ENCODE measurements at regions not wholly inside any gene's neighbourhood (a gene's known extent, or its start where the extent isn't known, plus 50 kb on each side); places are given as distances from the start of the nearest gene placed in this dataset.

GRCh38 chr2:139610512-139610911 lies 830.3 kb upstream of the NXPH2 start:
- no peak for FAIRE-seq
- TF ChIP-seq EZH2 (IDR thresholded peaks at IDR 0.05; ENCODE audit: low read length) = no peak
- TF ChIP-seq, protein P1, sequence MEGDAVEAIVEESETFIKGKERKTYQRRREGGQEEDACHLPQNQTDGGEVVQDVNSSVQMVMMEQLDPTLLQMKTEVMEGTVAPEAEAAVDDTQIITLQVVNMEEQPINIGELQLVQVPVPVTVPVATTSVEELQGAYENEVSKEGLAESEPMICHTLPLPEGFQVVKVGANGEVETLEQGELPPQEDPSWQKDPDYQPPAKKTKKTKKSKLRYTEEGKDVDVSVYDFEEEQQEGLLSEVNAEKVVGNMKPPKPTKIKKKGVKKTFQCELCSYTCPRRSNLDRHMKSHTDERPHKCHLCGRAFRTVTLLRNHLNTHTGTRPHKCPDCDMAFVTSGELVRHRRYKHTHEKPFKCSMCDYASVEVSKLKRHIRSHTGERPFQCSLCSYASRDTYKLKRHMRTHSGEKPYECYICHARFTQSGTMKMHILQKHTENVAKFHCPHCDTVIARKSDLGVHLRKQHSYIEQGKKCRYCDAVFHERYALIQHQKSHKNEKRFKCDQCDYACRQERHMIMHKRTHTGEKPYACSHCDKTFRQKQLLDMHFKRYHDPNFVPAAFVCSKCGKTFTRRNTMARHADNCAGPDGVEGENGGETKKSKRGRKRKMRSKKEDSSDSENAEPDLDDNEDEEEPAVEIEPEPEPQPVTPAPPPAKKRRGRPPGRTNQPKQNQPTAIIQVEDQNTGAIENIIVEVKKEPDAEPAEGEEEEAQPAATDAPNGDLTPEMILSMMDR (optimal IDR thresholded peaks at IDR 0.05 in 1 of 3, IDR thresholded peaks at IDR 0.05 in 1 of 3, conservative IDR thresholded peaks at IDR 0.05 in 1 of 3; ENCODE audit: extremely low read depth in 1 of 3, insufficient read depth in 2 of 3, low read length in 3 of 3) = no peak

GRCh38 chr2:139609109-139609508 lies 828.9 kb upstream of the NXPH2 start:
- H3K9me3 ChIP-seq (ENCODE audit: control insufficient read depth, low read depth, low read length) = no peaks in the 10 kb centered on the region
- TF ChIP-seq, protein P1 (optimal IDR thresholded peaks at IDR 0.05 in 1 of 3, IDR thresholded peaks at IDR 0.05 in 1 of 3, conservative IDR thresholded peaks at IDR 0.05 in 1 of 3; ENCODE audit: extremely low read depth in 1 of 3, insufficient read depth in 2 of 3, low read length in 3 of 3) = no peak
- TF ChIP-seq EZH2 (IDR thresholded peaks at IDR 0.05; ENCODE audit: low read length) = no peak
- H3K36me3 ChIP-seq (ENCODE audit: control insufficient read depth in 2 of 2, extremely low read depth in 1 of 2, insufficient read depth in 2 of 2, low read length in 2 of 2) = no peaks in the 10 kb centered on the region
- DNase-seq (ENCODE audit: low read depth, low spot score) (no peak), FAIRE-seq (no peak)
- H3K9ac ChIP-seq (ENCODE audit: control insufficient read depth, extremely low read depth, insufficient read depth, low read length) = no peak overlapping the region
- H4K20me1 ChIP-seq (ENCODE audit: control insufficient read depth, extremely low read depth, insufficient read depth, low read length) = no peaks in the 10 kb centered on the region
- H3K27ac ChIP-seq (ENCODE audit: control insufficient read depth, insufficient read depth, low read length) = no peak overlapping the region
- dilution Hi-C loops (cut with MboI; ENCODE audit: extremely low pct_ligation_motif_present, low sequenced_read_pairs) = no loop called here
- H3K4me2 ChIP-seq (ENCODE audit: control insufficient read depth, extremely low read depth, insufficient read depth, low read depth, low read length) = no peak overlapping the region
- no peaks in the 10 kb centered on the region for H3K4me1 ChIP-seq (ENCODE audit: control insufficient read depth, extremely low read depth, insufficient read depth, low read length)
- no peaks in the 10 kb centered on the region for H3K79me2 ChIP-seq (ENCODE audit: control insufficient read depth, insufficient read depth, low read length)
- H3K27me3 ChIP-seq (ENCODE audit: control insufficient read depth, extremely low read depth, insufficient read depth, low read length) = no peaks in the 10 kb centered on the region
- no peak overlapping the region for H2AFZ ChIP-seq (ENCODE audit: control insufficient read depth, low read length)
- H3K4me3 ChIP-seq (ENCODE audit: control insufficient read depth in 2 of 3, extremely low read depth in 1 of 3, insufficient read depth in 2 of 3, low read depth in 1 of 3, low read length in 3 of 3) = no peak overlapping the region
- H3K9me1 ChIP-seq (ENCODE audit: control insufficient read depth, extremely low read depth, insufficient read depth, low read length) = no peaks in the 10 kb centered on the region

More at GRCh38 chr2:139610512-139610911, 830.3 kb upstream of the NXPH2 start:
- dilution Hi-C loops (cut with MboI; ENCODE audit: extremely low pct_ligation_motif_present, low sequenced_read_pairs) = no loop called here
- no peak for DNase-seq (ENCODE audit: low read depth, low spot score)
- H4K20me1 ChIP-seq (ENCODE audit: control insufficient read depth, extremely low read depth, insufficient read depth, low read length) = no peaks in the 10 kb centered on the region
- H3K9ac ChIP-seq (ENCODE audit: control insufficient read depth, extremely low read depth, insufficient read depth, low read length) = no peak overlapping the region
- H3K9me1 ChIP-seq (ENCODE audit: control insufficient read depth, extremely low read depth, insufficient read depth, low read length) = no peaks in the 10 kb centered on the region
- H3K4me2 ChIP-seq (ENCODE audit: control insufficient read depth, extremely low read depth, insufficient read depth, low read depth, low read length) = no peak overlapping the region
- H3K27ac ChIP-seq (ENCODE audit: control insufficient read depth, insufficient read depth, low read length) = no peak overlapping the region
- H3K27me3 ChIP-seq (ENCODE audit: control insufficient read depth, extremely low read depth, insufficient read depth, low read length) = no peaks in the 10 kb centered on the region
- H3K9me3 ChIP-seq (ENCODE audit: control insufficient read depth, low read depth, low read length) = no peaks in the 10 kb centered on the region
- H3K79me2 ChIP-seq (ENCODE audit: control insufficient read depth, insufficient read depth, low read length) = no peaks in the 10 kb centered on the region
- H3K4me3 ChIP-seq (ENCODE audit: control insufficient read depth in 2 of 3, extremely low read depth in 1 of 3, insufficient read depth in 2 of 3, low read depth in 1 of 3, low read length in 3 of 3) = no peak overlapping the region
- no peak overlapping the region for H2AFZ ChIP-seq (ENCODE audit: control insufficient read depth, low read length)
- H3K4me1 ChIP-seq (ENCODE audit: control insufficient read depth, extremely low read depth, insufficient read depth, low read length) = no peaks in the 10 kb centered on the region
- no peaks in the 10 kb centered on the region for H3K36me3 ChIP-seq (ENCODE audit: control insufficient read depth in 2 of 2, extremely low read depth in 1 of 2, insufficient read depth in 2 of 2, low read length in 2 of 2)
